ENCODE measurements at regions not wholly inside any gene's neighbourhood (a gene's known extent, or its start where the extent isn't known, plus 50 kb on each side); places are given as distances from the start of the nearest gene placed in this dataset.

- no peak overlapping the region for H3K27ac Mint-ChIP-seq
- ATAC-seq (no peak), DNase-seq (no peak)
- H3K4me1 Mint-ChIP-seq, result no peaks in the 10 kb centered on the region
- H3K27me3 Mint-ChIP-seq, result no peaks in the 10 kb centered on the region
- H3K36me3 Mint-ChIP-seq, result no peaks in the 10 kb centered on the region
- CTCF ChIA-PET, result no interaction called here
- H3K9me3 Mint-ChIP-seq (ENCODE audit: low read depth), result no peaks in the 10 kb centered on the region
- H3K4me3 Mint-ChIP-seq, result no peak overlapping the region
Observed at GRCh38 chr4:114208574-114209151, 229.2 kb upstream of the ARSJ start.

GRCh38 chr4:114209584-114209983 is 230.1 kb upstream of the ARSJ start:
- Mint-ChIP-seq H3K9me3 (ENCODE audit: low read depth) (no peaks in the 10 kb centered on the region), H3K36me3 (no peaks in the 10 kb centered on the region), H3K4me1 (no peaks in the 10 kb centered on the region), H3K27me3 (no peaks in the 10 kb centered on the region), H3K27ac (no peak overlapping the region), H3K4me3 (no peak overlapping the region)
- CTCF ChIA-PET, result no interaction called here
- ATAC-seq (no peak), DNase-seq (no peak)

- CTCF ChIA-PET, result no interaction called here
Observed at GRCh38 chr4:114211556-114211955, 232.1 kb upstream of the ARSJ start.

GRCh38 chr4:114217150-114217817 is 237.8 kb upstream of the ARSJ start:
- no peaks in the 10 kb centered on the region for H3K4me1 Mint-ChIP-seq
- H3K36me3 Mint-ChIP-seq, result no peaks in the 10 kb centered on the region
- no peaks in the 10 kb centered on the region for H3K9me3 Mint-ChIP-seq (ENCODE audit: low read depth)
- H3K27me3 Mint-ChIP-seq, result no peaks in the 10 kb centered on the region
- CTCF ChIA-PET, result no interaction called here
- ATAC-seq, result no peak
- no peak overlapping the region for H3K27ac Mint-ChIP-seq
- no peak for DNase-seq
- H3K4me3 Mint-ChIP-seq, result no peak overlapping the region

More at GRCh38 chr4:114211556-114211955, 232.1 kb upstream of the ARSJ start:
- Mint-ChIP-seq H3K27ac (no peak overlapping the region), H3K36me3 (no peaks in the 10 kb centered on the region), H3K27me3 (no peaks in the 10 kb centered on the region), H3K4me3 (no peak overlapping the region), H3K9me3 (ENCODE audit: low read depth) (no peaks in the 10 kb centered on the region), H3K4me1 (no peaks in the 10 kb centered on the region)
- no peak for ATAC-seq
- DNase-seq, result no peak

GRCh38 chr4:114223580-114223979 is 244.1 kb upstream of the ARSJ start:
- Mint-ChIP-seq H3K36me3 (no peaks in the 10 kb centered on the region), H3K9me3 (ENCODE audit: low read depth) (no peaks in the 10 kb centered on the region), H3K4me1 (no peaks in the 10 kb centered on the region), H3K27ac (no peak overlapping the region), H3K4me3 (no peak overlapping the region), H3K27me3 (no peaks in the 10 kb centered on the region)
- no peak for DNase-seq
- CTCF ChIA-PET, result no interaction called here
- no peak for ATAC-seq

- Mint-ChIP-seq H3K27me3 (no peaks in the 10 kb centered on the region), H3K9me3 (ENCODE audit: low read depth) (no peaks in the 10 kb centered on the region), H3K36me3 (no peaks in the 10 kb centered on the region), H3K27ac (no peak overlapping the region), H3K4me1 (no peaks in the 10 kb centered on the region), H3K4me3 (no peak overlapping the region)
- no peak for DNase-seq
- ATAC-seq, result no peak
- CTCF ChIA-PET, result no interaction called here
Observed at GRCh38 chr4:114225436-114225835, 246.0 kb upstream of the ARSJ start.

- ATAC-seq (no peak), DNase-seq (no peak)
- H3K4me1 Mint-ChIP-seq, result no peaks in the 10 kb centered on the region
- H3K27ac Mint-ChIP-seq, result no peak overlapping the region
- no peaks in the 10 kb centered on the region for H3K9me3 Mint-ChIP-seq (ENCODE audit: low read depth)
- CTCF ChIA-PET, result no interaction called here
- no peak overlapping the region for H3K4me3 Mint-ChIP-seq
- no peaks in the 10 kb centered on the region for H3K36me3 Mint-ChIP-seq
- H3K27me3 Mint-ChIP-seq, result no peaks in the 10 kb centered on the region
Observed at GRCh38 chr4:114226179-114226578, 246.7 kb upstream of the ARSJ start.

- Mint-ChIP-seq H3K36me3 (no peaks in the 10 kb centered on the region), H3K4me3 (no peak overlapping the region), H3K4me1 (no peaks in the 10 kb centered on the region), H3K27ac (no peak overlapping the region), H3K27me3 (no peaks in the 10 kb centered on the region), H3K9me3 (ENCODE audit: low read depth) (no peaks in the 10 kb centered on the region)
- CTCF ChIA-PET, result no interaction called here
- no peak for DNase-seq
- ATAC-seq, result no peak
Observed at GRCh38 chr4:114226968-114227760, 247.7 kb upstream of the ARSJ start.

- Mint-ChIP-seq H3K36me3 (no peaks in the 10 kb centered on the region), H3K27ac (no peak overlapping the region)
Observed at GRCh38 chr4:114229706-114230105, 250.3 kb upstream of the ARSJ start.

GRCh38 chr4:114236171-114236769 is 256.8 kb upstream of the ARSJ start:
- CTCF ChIA-PET, result no interaction called here
- Mint-ChIP-seq H3K36me3 (no peaks in the 10 kb centered on the region), H3K9me3 (ENCODE audit: low read depth) (no peaks in the 10 kb centered on the region), H3K4me3 (no peak overlapping the region), H3K27ac (no peak overlapping the region), H3K4me1 (no peaks in the 10 kb centered on the region), H3K27me3 (no peaks in the 10 kb centered on the region)
- ATAC-seq (no peak), DNase-seq (no peak)

More at GRCh38 chr4:114229706-114230105, 250.3 kb upstream of the ARSJ start:
- H3K4me3 Mint-ChIP-seq, result no peak overlapping the region
- CTCF ChIA-PET, result no interaction called here
- no peaks in the 10 kb centered on the region for H3K27me3 Mint-ChIP-seq
- H3K4me1 Mint-ChIP-seq, result no peaks in the 10 kb centered on the region
- no peak for DNase-seq
- ATAC-seq, result no peak
- H3K9me3 Mint-ChIP-seq (ENCODE audit: low read depth), result no peaks in the 10 kb centered on the region

- Mint-ChIP-seq H3K4me3 (no peak overlapping the region), H3K4me1 (no peaks in the 10 kb centered on the region)
- CTCF ChIA-PET, result no interaction called here
Observed at GRCh38 chr4:114237997-114238396, 258.6 kb upstream of the ARSJ start.

GRCh38 chr4:114249561-114249960 is 270.1 kb upstream of the ARSJ start:
- CTCF ChIA-PET, result interaction anchor here (0.6 kb wide), 1 partner anchor 7 kb away, joined by 3 read pairs; no protein-coding TSS in a partner anchor
- Mint-ChIP-seq H3K36me3 (no peaks in the 10 kb centered on the region), H3K27me3 (no peaks in the 10 kb centered on the region), H3K4me3 (no peak overlapping the region), H3K9me3 (ENCODE audit: low read depth) (no peaks in the 10 kb centered on the region), H3K27ac (no peak overlapping the region), H3K4me1 (no peaks in the 10 kb centered on the region)
- no peak for ATAC-seq
- no peak for DNase-seq

More at GRCh38 chr4:114237997-114238396, 258.6 kb upstream of the ARSJ start:
- Mint-ChIP-seq H3K27ac (no peak overlapping the region), H3K36me3 (no peaks in the 10 kb centered on the region), H3K27me3 (no peaks in the 10 kb centered on the region), H3K9me3 (ENCODE audit: low read depth) (no peaks in the 10 kb centered on the region)
- ATAC-seq (no peak), DNase-seq (no peak)

- no peak for DNase-seq
- H3K4me1 Mint-ChIP-seq, result no peaks in the 10 kb centered on the region
Observed at GRCh38 chr4:114249976-114250375, 270.5 kb upstream of the ARSJ start.

More at GRCh38 chr4:114249976-114250375, 270.5 kb upstream of the ARSJ start:
- no peak overlapping the region for H3K4me3 Mint-ChIP-seq
- H3K27ac Mint-ChIP-seq, result no peak overlapping the region
- no peaks in the 10 kb centered on the region for H3K9me3 Mint-ChIP-seq (ENCODE audit: low read depth)
- no peaks in the 10 kb centered on the region for H3K36me3 Mint-ChIP-seq
- H3K27me3 Mint-ChIP-seq, result no peaks in the 10 kb centered on the region
- CTCF ChIA-PET, result no interaction called here
- ATAC-seq, result no peak
